DOHH2 (cell line): ENCODE measurements at regions not wholly inside any gene's neighbourhood (a gene's known extent, or its start where the extent isn't known, plus 50 kb on each side); places are given as distances from the start of the nearest gene placed in this dataset.

Experiments
- H3F3A ChIP-seq: fragments of 200-600 bp; sonication (generic), shearing (Covaris generic); 2 replicates; pipeline ENCODE4 v1.6.0; 2016; ENCODE audit warnings: antibody characterized with exemption, mild to moderate bottlenecking; ENCODE audit not compliant: control insufficient read depth, insufficient read depth
- H3K27ac ChIP-seq: fragments of 200-600 bp; sonication (generic); 2 replicates; pipeline ENCODE4 v1.5.1; 2014; ENCODE audit warnings: low read depth, mild to moderate bottlenecking, low read length, moderate library complexity
- H3K27me3 ChIP-seq: fragments of 200-600 bp; sonication (generic); 2 replicates; pipeline ENCODE4 v1.6.1; 2014; ENCODE audit warnings: mild to moderate bottlenecking, low read length, mixed read lengths; ENCODE audit not compliant: control insufficient read depth
- H3K36me3 ChIP-seq: fragments of 200-600 bp; sonication (generic); 2 replicates; pipeline ENCODE4 v1.6.1; 2014; ENCODE audit warnings: mild to moderate bottlenecking, low read length, moderate library complexity, mixed read lengths; ENCODE audit not compliant: control insufficient read depth
- H3K4me1 ChIP-seq: fragments of 200-600 bp; sonication (generic); 2 replicates; pipeline ENCODE4 v1.6.1; 2014; ENCODE audit warnings: mild to moderate bottlenecking, low read length, mixed read lengths; ENCODE audit not compliant: control insufficient read depth
- H3K4me2 ChIP-seq: fragments of 200-600 bp; sonication (generic); 2 replicates; pipeline ENCODE4 v1.6.0; 2014; ENCODE audit warnings: mild to moderate bottlenecking, low read length, moderate library complexity
- H3K4me3 ChIP-seq: fragments of 200-600 bp; sonication (generic); 2 replicates; pipeline ENCODE4 v1.5.1; 2014; ENCODE audit warnings: mild to moderate bottlenecking, low read length, mixed read lengths
- H3K79me2 ChIP-seq: fragments of 200-600 bp; sonication (generic); 2 replicates; pipeline ENCODE4 v1.6.1; 2014; ENCODE audit warnings: mild to moderate bottlenecking, low read length, mixed read lengths; ENCODE audit not compliant: control insufficient read depth
- H3K9me2 ChIP-seq: fragments of 200-600 bp; sonication (generic); replicated peaks from 2 replicates; pipeline ENCODE4 v1.6.1; 2014; ENCODE audit warnings: mild to moderate bottlenecking, low read length, mixed read lengths; ENCODE audit not compliant: control insufficient read depth
- H3K9me3 ChIP-seq: fragments of 200-600 bp; sonication (generic); 2 replicates; pipeline ENCODE4 v1.6.1; 2014; ENCODE audit warnings: antibody characterized with exemption, low read length, mixed read lengths; ENCODE audit not compliant: control insufficient read depth, insufficient read depth
- H4K20me1 ChIP-seq: fragments of 200-600 bp; sonication (generic); 2 replicates; pipeline ENCODE4 v1.6.0; 2014; ENCODE audit warnings: low read depth, mild to moderate bottlenecking, antibody characterized with exemption, low read length, moderate library complexity; ENCODE audit not compliant: control insufficient read depth, insufficient read depth
- CTCF ChIP-seq: fragments of 200-600 bp; sonication (generic); IDR thresholded peaks from one replicate; pipeline ENCODE4 v1.5.1; 2014; ENCODE audit warnings: antibody characterized with exemption, mild to moderate bottlenecking, low read depth, low read length; ENCODE audit not compliant: poor library complexity, severe bottlenecking
- EZH2phosphoT487 ChIP-seq: fragments of 200-600 bp; sonication (generic); IDR thresholded peaks from 2 replicates; pipeline ENCODE4 v1.6.1; 2017; ENCODE audit warnings: borderline replicate concordance, mild to moderate bottlenecking, antibody characterized with exemption, low read length, moderate library complexity, mixed read lengths

- TF ChIP-seq EZH2phosphoT487 (no peak), CTCF (no peak)
- no peaks in the 10 kb centered on the region for H4K20me1 ChIP-seq
- no peaks in the 10 kb centered on the region for H3K79me2 ChIP-seq
- H3K4me2 ChIP-seq, result no peak overlapping the region
- no peak overlapping the region for H3K4me3 ChIP-seq
- no peak overlapping the region for H3K27ac ChIP-seq
- no peaks in the 10 kb centered on the region for H3K36me3 ChIP-seq
- H3F3A ChIP-seq, result no peaks in the 10 kb centered on the region
- H3K9me2 ChIP-seq, result no peaks in the 10 kb centered on the region
- H3K9me3 ChIP-seq, result no peaks in the 10 kb centered on the region
- no peaks in the 10 kb centered on the region; the same call in 1 of the 2 replicates for H3K27me3 ChIP-seq
- H3K4me1 ChIP-seq, result no peaks in the 10 kb centered on the region
These were observed 195.6 kb upstream of the KRR1 start for GRCh38 chr12:75706786-75707605.

GRCh38 chr12:75705749-75706711 lies 194.6 kb upstream of the KRR1 start:
- H3K36me3 ChIP-seq, result no peaks in the 10 kb centered on the region
- no peak overlapping the region for H3K27ac ChIP-seq
- no peaks in the 10 kb centered on the region for H4K20me1 ChIP-seq
- no peaks in the 10 kb centered on the region for H3K79me2 ChIP-seq
- no peaks in the 10 kb centered on the region for H3K4me1 ChIP-seq
- H3K9me3 ChIP-seq, result no peaks in the 10 kb centered on the region
- H3K27me3 ChIP-seq, result no peaks in the 10 kb centered on the region; the same call in 1 of the 2 replicates
- H3K4me2 ChIP-seq, result no peak overlapping the region
- no peak overlapping the region for H3K4me3 ChIP-seq
- H3K9me2 ChIP-seq, result no peaks in the 10 kb centered on the region
- no peaks in the 10 kb centered on the region for H3F3A ChIP-seq
- TF ChIP-seq EZH2phosphoT487 (no peak), CTCF (no peak)

- H3K36me3 ChIP-seq, result no peaks in the 10 kb centered on the region
- no peak overlapping the region for H3K27ac ChIP-seq
- H3K4me3 ChIP-seq, result no peak overlapping the region
- H3K4me2 ChIP-seq, result no peak overlapping the region
- no peaks in the 10 kb centered on the region for H3K79me2 ChIP-seq
- H3K9me3 ChIP-seq, result no peaks in the 10 kb centered on the region
- no peaks in the 10 kb centered on the region for H3F3A ChIP-seq
- no peaks in the 10 kb centered on the region for H4K20me1 ChIP-seq
- H3K27me3 ChIP-seq, result no peaks in the 10 kb centered on the region; the same call in 1 of the 2 replicates
- TF ChIP-seq CTCF (no peak), EZH2phosphoT487 (no peak)
- no peaks in the 10 kb centered on the region for H3K4me1 ChIP-seq
- H3K9me2 ChIP-seq, result no peaks in the 10 kb centered on the region
These were observed 193.3 kb upstream of the KRR1 start for GRCh38 chr12:75704664-75705063.
